Right lobe of liver (tissue), 4 donors: ENCODE measurements at regions not wholly inside any gene's neighbourhood (a gene's known extent, or its start where the extent isn't known, plus 50 kb on each side); places are given as distances from the start of the nearest gene placed in this dataset.

Experiments used
- POLR2A ChIP-seq: fragments of 450-650 bp; IDR thresholded peaks from one replicate; pipeline ENCODE4 v1.6.1; 2017; ENCODE audit warnings: antibody characterized with exemption, mild to moderate bottlenecking
- TF ChIP-seq, protein P1 (sequence below), 4 donors: fragments of 200-600 bp in 3 of 4; fragments of 450-650 bp in 1 of 4; IDR thresholded peaks; one replicate each; pipeline versions ENCODE4 v1.5.1 to v1.8.0; 2016 to 2022; ENCODE audit warnings: antibody characterized with exemption in 4 of 4, mild to moderate bottlenecking in 2 of 4
- donor health status: DM: no; HTN: no; CAD: no.
- donor health status: DM: no; HTN: no; CAD: no.
- donor health status: DM: no; HTN: yes; CAD: no.

DNA sequence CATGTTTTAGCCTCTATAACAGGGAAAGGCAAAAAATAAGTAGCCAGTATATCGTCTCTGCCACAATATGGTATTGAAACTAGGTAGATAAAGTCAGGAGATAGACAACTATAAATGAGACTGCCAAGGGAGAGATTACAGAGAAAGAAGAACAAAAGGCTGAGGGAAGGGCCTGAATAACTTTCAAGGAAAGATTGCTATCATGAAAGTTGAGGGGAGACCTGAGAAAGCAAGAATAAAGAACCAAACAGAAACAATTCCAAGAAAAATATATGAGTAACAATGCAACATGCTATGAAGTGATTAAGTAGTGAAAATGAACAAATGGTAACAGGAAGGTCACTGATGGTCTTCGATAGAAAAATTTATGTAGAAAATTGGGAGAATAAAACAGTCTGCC is 690.1 kb downstream of the METTL15 start:
- TF ChIP-seq, protein P1, sequence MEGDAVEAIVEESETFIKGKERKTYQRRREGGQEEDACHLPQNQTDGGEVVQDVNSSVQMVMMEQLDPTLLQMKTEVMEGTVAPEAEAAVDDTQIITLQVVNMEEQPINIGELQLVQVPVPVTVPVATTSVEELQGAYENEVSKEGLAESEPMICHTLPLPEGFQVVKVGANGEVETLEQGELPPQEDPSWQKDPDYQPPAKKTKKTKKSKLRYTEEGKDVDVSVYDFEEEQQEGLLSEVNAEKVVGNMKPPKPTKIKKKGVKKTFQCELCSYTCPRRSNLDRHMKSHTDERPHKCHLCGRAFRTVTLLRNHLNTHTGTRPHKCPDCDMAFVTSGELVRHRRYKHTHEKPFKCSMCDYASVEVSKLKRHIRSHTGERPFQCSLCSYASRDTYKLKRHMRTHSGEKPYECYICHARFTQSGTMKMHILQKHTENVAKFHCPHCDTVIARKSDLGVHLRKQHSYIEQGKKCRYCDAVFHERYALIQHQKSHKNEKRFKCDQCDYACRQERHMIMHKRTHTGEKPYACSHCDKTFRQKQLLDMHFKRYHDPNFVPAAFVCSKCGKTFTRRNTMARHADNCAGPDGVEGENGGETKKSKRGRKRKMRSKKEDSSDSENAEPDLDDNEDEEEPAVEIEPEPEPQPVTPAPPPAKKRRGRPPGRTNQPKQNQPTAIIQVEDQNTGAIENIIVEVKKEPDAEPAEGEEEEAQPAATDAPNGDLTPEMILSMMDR (IDR thresholded peaks at IDR 0.05), result no peak
- TF ChIP-seq POLR2A, result no peak
